Skin of body (tissue), 1 donor: ENCODE measurements at regions not wholly inside any gene's neighbourhood (a gene's known extent, or its start where the extent isn't known, plus 50 kb on each side); places are given as distances from the start of the nearest gene placed in this dataset.

Experiments used
- DNase-seq: peaks from one replicate; lab custom pipeline; 2025; lab: John Stamatoyannopoulos, UW

GRCh38 chr3:5542472-5542871 is 355.0 kb downstream of the EDEM1 start:
- DNase-seq: no peak

GRCh38 chr3:5543047-5543446 is 355.5 kb downstream of the EDEM1 start:
- no peak for DNase-seq

GRCh38 chr3:5545719-5546118 is 358.2 kb downstream of the EDEM1 start:
- DNase-seq: no peak

- DNase-seq: no peak
These were observed 365.7 kb downstream of the EDEM1 start for GRCh38 chr3:5553203-5553602.

- no peak for DNase-seq
These were observed 366.8 kb downstream of the EDEM1 start for GRCh38 chr3:5554245-5554747.

- no peak for DNase-seq
These were observed 372.7 kb downstream of the EDEM1 start for GRCh38 chr3:5560199-5560598.

GRCh38 chr3:5563537-5564277 is 376.2 kb downstream of the EDEM1 start:
- no peak for DNase-seq

- DNase-seq: no peak
These were observed 376.8 kb downstream of the EDEM1 start for GRCh38 chr3:5564278-5564666.

GRCh38 chr3:5565026-5565425 is 377.5 kb downstream of the EDEM1 start:
- no peak for DNase-seq

GRCh38 chr3:5567113-5567512 is 379.6 kb downstream of the EDEM1 start:
- no peak for DNase-seq

- DNase-seq: no peak
These were observed 380.9 kb downstream of the EDEM1 start for GRCh38 chr3:5568451-5568850.

- DNase-seq: no peak
These were observed 381.6 kb downstream of the EDEM1 start for GRCh38 chr3:5569152-5569551.

GRCh38 chr3:5572168-5572567 is 384.7 kb downstream of the EDEM1 start:
- no peak for DNase-seq

- no peak for DNase-seq
These were observed 388.9 kb downstream of the EDEM1 start for GRCh38 chr3:5576277-5577011.

GRCh38 chr3:5579139-5579602 is 391.7 kb downstream of the EDEM1 start:
- no peak for DNase-seq

GRCh38 chr3:5579946-5580345 is 392.4 kb downstream of the EDEM1 start:
- no peak for DNase-seq

GRCh38 chr3:5580826-5581225 is 393.3 kb downstream of the EDEM1 start:
- DNase-seq: no peak

- DNase-seq: no peak
These were observed 394.2 kb downstream of the EDEM1 start for GRCh38 chr3:5581743-5582142.

GRCh38 chr3:5583920-5584319 is 396.4 kb downstream of the EDEM1 start:
- DNase-seq: no peak

- DNase-seq: no peak
These were observed 397.6 kb downstream of the EDEM1 start for GRCh38 chr3:5585085-5585484.

GRCh38 chr3:5606884-5607472 is 419.5 kb downstream of the EDEM1 start:
- DNase-seq: no peak

GRCh38 chr3:5607581-5607980 is 420.1 kb downstream of the EDEM1 start:
- no peak for DNase-seq
